CD14-positive monocyte (primary cell): ENCODE measurements at regions not wholly inside any gene's neighbourhood (a gene's known extent, or its start where the extent isn't known, plus 50 kb on each side); places are given as distances from the start of the nearest gene placed in this dataset.

Experiments used
- DNase-seq, 3 donors: peaks; one replicate each; pipeline ENCODE4 v3.0.0-alpha.2; 2011 to 2022
- H2AFZ ChIP-seq: 2 replicates; pipeline ENCODE4 v1.6.0; 2012; ENCODE audit warnings: mild to moderate bottlenecking, low read depth, low read length, inconsistent platforms; ENCODE audit not compliant: insufficient read depth, poor library complexity, severe bottlenecking
- H3K27ac ChIP-seq, 2 donors: 1 replicate in 1 of 2; 2 replicates in 1 of 2; pipeline ENCODE4 v1.5.1; 2012 to 2013; ENCODE audit warnings: low read length in 2 of 2, control low read depth in 1 of 2, inconsistent platforms in 1 of 2, low read depth in 1 of 2, mild to moderate bottlenecking in 1 of 2
- H3K27me3 ChIP-seq, 2 donors: one replicate each; pipeline versions ENCODE4 v1.6.0 to v1.6.1; 2011 to 2013; ENCODE audit warnings: low read length in 2 of 2; ENCODE audit not compliant: control insufficient read depth in 2 of 2, insufficient read depth in 2 of 2
- H3K36me3 ChIP-seq, 2 donors: replicated peaks in 1 of 2; 1 replicate in 1 of 2; 2 replicates in 1 of 2; pipeline versions ENCODE4 v1.5.1 to v1.6.1; 2012 to 2013; ENCODE audit warnings: low read length in 2 of 2, control low read depth in 1 of 2, inconsistent platforms in 1 of 2, mild to moderate bottlenecking in 1 of 2; ENCODE audit not compliant: insufficient read depth in 2 of 2, control insufficient read depth in 1 of 2
- H3K4me1 ChIP-seq, 2 donors: 1 replicate in 1 of 2; 2 replicates in 1 of 2; pipeline versions ENCODE4 v1.5.1 to v1.6.1; 2012 to 2013; ENCODE audit warnings: low read length in 2 of 2, control low read depth in 1 of 2, inconsistent platforms in 1 of 2, mild to moderate bottlenecking in 1 of 2, moderate library complexity in 1 of 2; ENCODE audit not compliant: insufficient read depth in 2 of 2, control insufficient read depth in 1 of 2
- H3K4me2 ChIP-seq: replicated peaks from 2 replicates; pipeline ENCODE3; 2012; ENCODE audit warnings: low read length, moderate library complexity, mild to moderate bottlenecking; ENCODE audit not compliant: poor library complexity, severe bottlenecking; ENCODE audit errors: extremely low read depth
- H3K4me3 ChIP-seq, 3 experiments: fragments of 200-600 bp in 1 of 3; sonication (generic) in 1 of 3; replicated peaks in 1 of 3; 1 replicate in 2 of 3; 2 replicates in 1 of 3; pipeline ENCODE4 v1.5.1; 2011 to 2013; ENCODE audit warnings: low read length in 3 of 3, mild to moderate bottlenecking in 3 of 3, control low read depth in 2 of 3, low read depth in 2 of 3, inconsistent platforms in 1 of 3, moderate library complexity in 1 of 3
- H3K79me2 ChIP-seq: 2 replicates; pipeline ENCODE4 v1.6.0; 2012; ENCODE audit warnings: mild to moderate bottlenecking, control low read depth, inconsistent platforms, low read length, moderate library complexity; ENCODE audit not compliant: insufficient read depth
- H3K9ac ChIP-seq: 2 replicates; pipeline ENCODE4 v1.6.0; 2017; ENCODE audit warnings: low read length, mild to moderate bottlenecking; ENCODE audit not compliant: insufficient read depth, poor library complexity, severe bottlenecking
- H3K9me3 ChIP-seq, 2 donors: replicated peaks in 1 of 2; 1 replicate in 1 of 2; 2 replicates in 1 of 2; pipeline versions ENCODE4 v1.5.1 to v1.6.1; 2012 to 2013; ENCODE audit warnings: low read length in 2 of 2, control low read depth in 1 of 2; ENCODE audit not compliant: control insufficient read depth in 1 of 2, insufficient read depth in 1 of 2
- H4K20me1 ChIP-seq: 2 replicates; pipeline ENCODE4 v1.6.0; 2012; ENCODE audit warnings: mild to moderate bottlenecking, low read length, control low read depth, moderate library complexity; ENCODE audit not compliant: insufficient read depth
- H3K27ac Mint-ChIP-seq, 7 donors: one replicate each; pipeline ENCODE4 v1.8.0; 2020; ENCODE audit warnings: mild to moderate bottlenecking in 7 of 7, mixed read lengths in 7 of 7, moderate library complexity in 6 of 7, inconsistent platforms in 2 of 7
- H3K27me3 Mint-ChIP-seq, 3 donors: one replicate each; pipeline ENCODE4 v1.8.0; 2021 to 2022; ENCODE audit warnings: low read depth in 3 of 3, mild to moderate bottlenecking in 3 of 3, mixed read lengths in 3 of 3, moderate library complexity in 3 of 3, inconsistent platforms in 1 of 3
- H3K36me3 Mint-ChIP-seq, 2 donors: one replicate each; pipeline ENCODE4 v1.8.0; 2020; ENCODE audit warnings: mixed read lengths in 2 of 2, inconsistent platforms in 1 of 2, mild to moderate bottlenecking in 1 of 2
- H3K4me1 Mint-ChIP-seq: one replicate; pipeline ENCODE4 v1.8.0; 2020; ENCODE audit warnings: mild to moderate bottlenecking, mixed read lengths
- H3K4me3 Mint-ChIP-seq, 2 donors: one replicate each; pipeline ENCODE4 v1.8.0; 2020; ENCODE audit warnings: mild to moderate bottlenecking in 2 of 2, mixed read lengths in 2 of 2, moderate library complexity in 1 of 2
- H3K9me3 Mint-ChIP-seq, 7 donors: one replicate each; pipeline ENCODE4 v1.8.0; 2020 to 2022; ENCODE audit warnings: mixed read lengths in 7 of 7, mild to moderate bottlenecking in 6 of 7, moderate library complexity in 6 of 7, inconsistent platforms in 2 of 7
- WGBS: methylation state at CpG from one replicate; pipeline ENCODE4 v1.1.5; 2013; ENCODE audit warnings: missing lambda C conversion rate; ENCODE audit not compliant: insufficient coverage; 5-methylcytosine and 5-hydroxymethylcytosine counted together
- intact Hi-C, 2 donors: fragments of 100-400 bp; cut with micrococcal nuclease; formaldehyde crosslinking; loops; one replicate each; pipeline versions ENCODE4 v1.15.0 to v1.15.1; 2023
- TF ChIP-seq, protein P1 (sequence below): fragments of 200-600 bp; IDR thresholded peaks from one replicate; pipeline ENCODE4 v1.8.0; 2022; ENCODE audit warnings: antibody characterized with exemption, mild to moderate bottlenecking

DNA sequence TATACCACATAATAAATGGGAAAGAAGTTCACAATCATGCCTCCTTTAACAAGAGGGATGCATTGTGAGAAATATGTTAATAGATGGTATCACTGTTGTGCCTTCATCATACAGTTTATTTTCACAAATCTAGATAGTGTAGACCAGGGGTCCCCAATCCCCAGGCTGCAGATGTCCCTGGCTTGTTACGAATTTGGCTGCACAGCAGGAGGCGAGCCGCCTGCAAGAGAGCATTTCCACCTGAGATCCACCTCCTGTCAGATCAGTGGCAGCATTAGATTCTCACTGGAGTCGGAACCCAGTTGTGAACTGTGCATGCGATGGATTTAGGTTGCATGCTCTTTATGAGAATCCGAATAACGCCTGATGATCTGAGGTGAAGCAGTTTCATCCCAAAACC is 361.9 kb upstream of the ZWINT start:
- no peaks in the 10 kb centered on the region for H3K36me3 Mint-ChIP-seq
- TF ChIP-seq, protein P1, sequence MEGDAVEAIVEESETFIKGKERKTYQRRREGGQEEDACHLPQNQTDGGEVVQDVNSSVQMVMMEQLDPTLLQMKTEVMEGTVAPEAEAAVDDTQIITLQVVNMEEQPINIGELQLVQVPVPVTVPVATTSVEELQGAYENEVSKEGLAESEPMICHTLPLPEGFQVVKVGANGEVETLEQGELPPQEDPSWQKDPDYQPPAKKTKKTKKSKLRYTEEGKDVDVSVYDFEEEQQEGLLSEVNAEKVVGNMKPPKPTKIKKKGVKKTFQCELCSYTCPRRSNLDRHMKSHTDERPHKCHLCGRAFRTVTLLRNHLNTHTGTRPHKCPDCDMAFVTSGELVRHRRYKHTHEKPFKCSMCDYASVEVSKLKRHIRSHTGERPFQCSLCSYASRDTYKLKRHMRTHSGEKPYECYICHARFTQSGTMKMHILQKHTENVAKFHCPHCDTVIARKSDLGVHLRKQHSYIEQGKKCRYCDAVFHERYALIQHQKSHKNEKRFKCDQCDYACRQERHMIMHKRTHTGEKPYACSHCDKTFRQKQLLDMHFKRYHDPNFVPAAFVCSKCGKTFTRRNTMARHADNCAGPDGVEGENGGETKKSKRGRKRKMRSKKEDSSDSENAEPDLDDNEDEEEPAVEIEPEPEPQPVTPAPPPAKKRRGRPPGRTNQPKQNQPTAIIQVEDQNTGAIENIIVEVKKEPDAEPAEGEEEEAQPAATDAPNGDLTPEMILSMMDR, result no peak
- H3K27me3 ChIP-seq, result no peaks in the 10 kb centered on the region
- intact Hi-C loops, result no loop called here
- H3K27ac ChIP-seq, result no peak overlapping the region
- H3K27ac Mint-ChIP-seq, result no peak overlapping the region
- no peak overlapping the region for H3K4me3 Mint-ChIP-seq
- no peaks in the 10 kb centered on the region for H3K36me3 ChIP-seq
- no peaks in the 10 kb centered on the region for H3K4me1 ChIP-seq
- H3K9me3 ChIP-seq, result peaks cover 0 to 3% of the 10 kb centered on the region in 2 donors
- no peaks in the 10 kb centered on the region for H4K20me1 ChIP-seq
- H2AFZ ChIP-seq, result no peak overlapping the region
- peaks cover 0 to 6% (median 0%) of the 10 kb centered on the region in 7 donors for H3K9me3 Mint-ChIP-seq
- H3K9ac ChIP-seq, result no peak overlapping the region
- no peaks in the 10 kb centered on the region for H3K79me2 ChIP-seq
- no peak overlapping the region for H3K4me2 ChIP-seq
- no peak for DNase-seq
- no peak overlapping the region for H3K4me3 ChIP-seq
- no peaks in the 10 kb centered on the region for H3K27me3 Mint-ChIP-seq
- 80% methylated on average over 7 of the region's 7 CpGs for WGBS
- H3K4me1 Mint-ChIP-seq, result no peaks in the 10 kb centered on the region

DNA sequence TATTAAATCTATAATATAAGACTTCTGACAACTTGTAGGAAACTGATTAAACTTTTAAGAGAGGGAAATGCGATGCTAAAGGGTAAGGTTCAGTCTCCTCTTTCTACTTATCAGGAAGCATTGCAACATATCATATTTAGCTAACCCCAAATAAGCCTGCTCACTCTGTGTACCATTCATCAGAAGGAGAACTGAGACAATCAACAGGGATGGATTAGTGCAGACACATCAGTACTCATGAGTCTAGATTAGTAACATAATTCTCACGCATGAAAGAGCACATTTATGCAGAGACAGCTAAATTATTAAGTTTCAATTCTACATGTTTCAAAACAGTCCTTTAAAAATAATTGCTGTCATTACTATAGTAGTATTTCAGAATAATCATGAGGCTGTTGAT is 354.2 kb upstream of the ZWINT start:
- Histone ChIP-seq H3K9ac (no peak overlapping the region), H2AFZ (no peak overlapping the region), H3K4me2 (no peak overlapping the region), H3K4me3 (no peak overlapping the region), H3K4me1 (no peaks in the 10 kb centered on the region), H3K9me3 (no peaks in the 10 kb centered on the region), H3K27me3 (no peaks in the 10 kb centered on the region), H3K36me3 (no peaks in the 10 kb centered on the region), H4K20me1 (no peaks in the 10 kb centered on the region), H3K79me2 (no peaks in the 10 kb centered on the region), H3K27ac (no peak overlapping the region)
- Mint-ChIP-seq H3K27ac (no peak overlapping the region), H3K36me3 (no peaks in the 10 kb centered on the region), H3K4me1 (no peaks in the 10 kb centered on the region), H3K4me3 (no peak overlapping the region), H3K9me3 (no peaks in the 10 kb centered on the region), H3K27me3 (no peaks in the 10 kb centered on the region)
- no peak for DNase-seq
- intact Hi-C loops, result no loop called here
- TF ChIP-seq, protein P1, result no peak
- no CpG with 5 or more reads among the region's 2 CpGs for WGBS
